GM20000 (cell line): ENCODE measurements at regions not wholly inside any gene's neighbourhood (a gene's known extent, or its start where the extent isn't known, plus 50 kb on each side); places are given as distances from the start of the nearest gene placed in this dataset.
A peak's percentile ranks its signal among the peaks of the same experiment; 100 is the strongest.
"Not testable (repeated sequence)": the region's sequence is repeated elsewhere in the genome, so short reads cannot be mapped to it uniquely, and the experiment has no call there.

Experiments used
- DNase-seq: peaks from one replicate; pipeline ENCODE4 v3.0.0; 2012; ENCODE audit warnings: low spot score
- TF ChIP-seq, protein P1 (sequence below): IDR thresholded peaks from 2 replicates; pipeline ENCODE4 v1.5.1; 2012; ENCODE audit warnings: mild to moderate bottlenecking, control low read depth; ENCODE audit errors: extremely low read depth, missing control alignments

DNA sequence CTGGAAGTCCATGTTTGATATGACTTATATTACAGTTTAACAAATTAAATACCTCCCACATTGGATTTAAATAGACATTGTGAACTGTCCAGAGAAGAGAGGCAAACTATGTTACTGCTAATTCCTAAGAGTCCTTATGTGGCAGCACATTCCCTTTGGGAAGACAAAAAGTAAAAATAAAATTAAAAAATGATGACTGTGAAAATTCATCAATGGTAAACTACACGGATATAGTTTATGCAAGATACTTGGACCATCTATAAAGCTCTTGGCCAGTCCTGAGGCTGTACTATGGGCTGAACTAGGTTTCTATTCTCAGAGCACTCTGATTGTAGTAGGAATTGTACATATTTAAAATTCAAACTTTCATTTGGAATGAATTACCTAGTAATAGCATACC lies 206.4 kb downstream of the LRRK2 start:
- TF ChIP-seq, protein P1, sequence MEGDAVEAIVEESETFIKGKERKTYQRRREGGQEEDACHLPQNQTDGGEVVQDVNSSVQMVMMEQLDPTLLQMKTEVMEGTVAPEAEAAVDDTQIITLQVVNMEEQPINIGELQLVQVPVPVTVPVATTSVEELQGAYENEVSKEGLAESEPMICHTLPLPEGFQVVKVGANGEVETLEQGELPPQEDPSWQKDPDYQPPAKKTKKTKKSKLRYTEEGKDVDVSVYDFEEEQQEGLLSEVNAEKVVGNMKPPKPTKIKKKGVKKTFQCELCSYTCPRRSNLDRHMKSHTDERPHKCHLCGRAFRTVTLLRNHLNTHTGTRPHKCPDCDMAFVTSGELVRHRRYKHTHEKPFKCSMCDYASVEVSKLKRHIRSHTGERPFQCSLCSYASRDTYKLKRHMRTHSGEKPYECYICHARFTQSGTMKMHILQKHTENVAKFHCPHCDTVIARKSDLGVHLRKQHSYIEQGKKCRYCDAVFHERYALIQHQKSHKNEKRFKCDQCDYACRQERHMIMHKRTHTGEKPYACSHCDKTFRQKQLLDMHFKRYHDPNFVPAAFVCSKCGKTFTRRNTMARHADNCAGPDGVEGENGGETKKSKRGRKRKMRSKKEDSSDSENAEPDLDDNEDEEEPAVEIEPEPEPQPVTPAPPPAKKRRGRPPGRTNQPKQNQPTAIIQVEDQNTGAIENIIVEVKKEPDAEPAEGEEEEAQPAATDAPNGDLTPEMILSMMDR: no peak
- DNase-seq: no peak

DNA sequence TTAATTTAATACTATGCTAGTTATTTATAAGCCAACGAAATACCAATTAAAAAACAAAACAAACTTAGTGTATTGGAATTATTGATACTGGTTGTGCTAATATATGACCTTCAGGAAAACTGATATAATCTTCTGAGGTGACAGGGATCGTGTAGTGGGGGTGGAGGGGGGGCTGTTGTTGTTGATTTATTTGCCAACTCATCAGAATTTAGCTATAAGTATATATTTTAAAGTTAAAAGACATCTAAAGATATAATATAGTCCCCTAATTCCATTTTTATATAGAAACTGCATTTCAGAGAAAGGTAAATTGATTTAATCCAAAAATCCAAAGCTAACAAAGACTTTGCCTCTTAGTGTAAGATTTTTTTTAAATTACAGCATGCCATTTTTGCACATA lies 210.5 kb downstream of the LRRK2 start:
- DNase-seq: no peak
- TF ChIP-seq, protein P1: no peak

DNA sequence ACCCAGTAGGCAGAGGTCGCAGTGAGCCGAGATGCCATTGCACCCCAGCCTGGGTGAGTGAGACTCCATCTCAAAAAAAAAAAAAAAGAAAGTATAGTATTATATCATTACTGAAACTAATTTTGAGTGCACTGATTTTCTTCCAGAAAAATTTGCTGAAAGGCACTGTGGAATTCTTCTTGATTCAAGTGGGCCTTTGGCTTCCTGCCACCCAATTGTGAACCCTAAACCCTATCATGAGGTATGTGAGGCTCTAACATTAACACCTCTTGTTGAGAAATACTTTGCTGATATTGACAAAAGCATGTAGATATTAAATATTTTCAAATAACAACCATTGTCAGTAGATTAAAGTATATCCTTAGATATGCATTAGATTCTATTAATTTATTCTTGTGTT lies 211.2 kb downstream of the LRRK2 start:
- TF ChIP-seq, protein P1: no peak
- no peak for DNase-seq

DNA sequence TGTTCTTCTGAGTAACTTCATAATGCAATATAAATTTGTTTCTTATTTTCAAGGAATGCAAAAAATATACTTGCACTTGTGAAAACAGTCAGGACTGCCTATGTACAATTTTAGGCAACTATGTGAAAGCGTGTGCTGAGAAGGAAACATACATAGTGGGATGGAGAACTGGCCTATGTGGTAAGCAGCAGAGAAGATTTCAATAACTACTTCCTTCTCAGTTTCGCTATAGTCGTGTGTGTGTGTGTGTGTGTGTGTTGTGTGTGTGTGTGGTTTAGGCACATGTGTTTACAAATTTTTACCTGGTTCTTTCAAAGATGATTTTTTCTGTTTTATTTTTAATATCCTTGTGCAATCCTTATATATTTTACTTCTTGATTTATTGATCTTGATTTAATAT lies 211.8 kb downstream of the LRRK2 start:
- DNase-seq: no peak
- TF ChIP-seq, protein P1: no peak

DNA sequence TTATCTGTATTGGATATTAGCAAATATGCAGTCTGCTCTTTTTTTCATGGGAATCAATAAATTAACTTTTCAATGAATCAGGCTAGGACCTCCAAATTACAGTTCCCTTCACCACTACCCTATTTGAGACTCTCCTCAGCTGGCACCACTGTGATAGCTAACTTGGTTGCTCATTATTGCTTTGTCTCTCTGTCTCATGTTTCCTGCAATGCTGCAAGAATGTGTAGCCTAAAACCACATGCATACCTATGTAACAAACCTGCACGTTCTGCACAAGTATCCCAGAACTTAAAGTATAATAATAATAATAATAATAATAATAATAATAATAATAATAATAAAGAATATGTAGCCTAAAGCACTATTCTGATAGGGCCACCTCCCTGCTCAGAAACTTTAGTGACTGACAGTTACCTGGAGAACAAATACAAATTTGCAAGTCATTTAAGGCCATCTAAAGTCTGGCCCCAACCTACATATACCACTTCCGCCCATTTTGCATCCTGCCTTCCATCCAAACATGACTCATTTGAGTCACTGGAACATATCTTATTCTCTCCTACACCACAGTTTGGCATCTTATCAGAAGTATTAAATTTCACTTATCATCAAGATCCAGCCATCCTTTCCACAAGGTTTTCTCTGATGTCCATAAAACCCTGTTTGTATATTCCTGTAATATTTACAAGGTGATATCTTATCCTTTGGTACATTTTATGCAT lies 215.1 kb downstream of the LRRK2 start:
- TF ChIP-seq, protein P1: no peak
- no peak for DNase-seq

DNA sequence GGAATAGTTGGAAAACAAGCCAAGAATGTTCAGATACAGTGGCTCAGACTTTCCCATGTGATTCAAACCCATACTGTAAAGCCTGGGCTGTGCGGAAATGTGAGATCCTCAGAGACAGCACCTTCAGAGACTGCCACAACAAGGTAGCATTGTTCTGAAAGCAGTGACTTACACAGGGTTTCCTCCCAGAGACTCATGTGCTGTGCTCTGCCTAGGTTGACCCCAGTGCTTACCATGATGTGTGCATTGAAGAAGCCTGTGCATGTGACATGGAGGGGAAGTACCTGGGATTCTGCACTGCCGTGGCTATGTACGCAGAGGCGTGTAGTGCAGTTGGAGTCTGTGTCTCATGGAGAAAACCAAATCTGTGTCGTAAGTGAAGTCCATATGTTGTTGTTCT lies 219.4 kb downstream of the LRRK2 start:
- TF ChIP-seq, protein P1: no peak

DNA sequence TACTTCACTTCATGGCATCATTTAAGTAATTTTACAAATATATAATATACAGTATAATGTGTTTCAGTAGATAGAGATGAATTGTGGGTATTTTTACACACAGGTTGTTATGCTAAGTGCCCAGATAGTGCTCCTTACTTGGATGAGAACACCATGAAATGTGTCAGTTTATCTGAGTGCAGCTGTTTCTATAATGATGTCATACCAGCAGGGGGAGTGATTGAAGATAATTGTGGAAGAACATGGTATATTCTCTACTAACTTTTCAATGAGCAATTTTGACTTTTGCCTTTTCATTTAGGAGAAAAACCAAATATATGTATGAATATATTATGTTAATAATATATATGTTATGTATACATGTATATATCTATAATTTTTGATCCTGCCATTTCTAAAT lies 221.6 kb downstream of the LRRK2 start:
- peak; percentile 35 for DNase-seq

More for the DNA sequence above, 219.4 kb downstream of the LRRK2 start:
- no peak for DNase-seq

DNA sequence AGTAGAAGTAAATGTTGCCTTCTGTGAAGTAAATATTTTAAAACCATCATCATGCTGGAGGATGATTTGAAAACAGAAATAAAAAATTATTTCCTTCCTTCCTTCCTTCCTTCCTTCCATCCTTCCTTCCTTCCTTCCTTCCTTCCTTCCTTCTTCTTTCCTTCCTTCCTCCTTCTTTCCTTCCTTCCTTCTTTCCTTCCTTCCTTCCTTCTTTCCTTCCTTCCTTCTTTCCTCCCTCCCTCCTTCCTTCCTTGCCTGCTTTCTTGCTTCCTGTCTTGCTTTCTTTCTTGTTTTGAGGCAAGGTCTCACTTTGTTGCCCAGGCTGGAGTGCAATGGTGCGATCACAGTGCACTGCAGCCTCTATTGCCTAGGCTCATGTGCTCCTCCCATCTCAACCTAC lies 223.7 kb downstream of the LRRK2 start:
- DNase-seq: not testable (repeated sequence)

More for the DNA sequence above, 221.6 kb downstream of the LRRK2 start:
- TF ChIP-seq, protein P1: peak; percentile 46
